Endodermal cell (in vitro differentiated cells): ENCODE measurements at regions not wholly inside any gene's neighbourhood (a gene's known extent, or its start where the extent isn't known, plus 50 kb on each side); places are given as distances from the start of the nearest gene placed in this dataset.

Source experiments
- DNase-seq: peaks from one replicate; pipeline ENCODE4 v3.0.0-alpha.2; 2017
- H3K27ac ChIP-seq: 2 replicates; pipeline ENCODE4 v1.5.1; 2013; ENCODE audit warnings: mild to moderate bottlenecking, low read depth, low read length, moderate library complexity
- H3K27me3 ChIP-seq: 2 replicates; pipeline ENCODE4 v1.6.1; 2013; ENCODE audit warnings: mild to moderate bottlenecking, low read length, moderate library complexity; ENCODE audit not compliant: insufficient read depth, control insufficient read depth, poor library complexity, severe bottlenecking
- H3K36me3 ChIP-seq: 2 replicates; pipeline ENCODE4 v1.7.0; 2013; ENCODE audit warnings: mild to moderate bottlenecking, low read length, moderate library complexity; ENCODE audit not compliant: control insufficient read depth, insufficient read depth
- H3K4me1 ChIP-seq: one replicate; pipeline ENCODE4 v1.7.0; 2013; ENCODE audit warnings: low read length; ENCODE audit not compliant: control insufficient read depth, insufficient read depth
- H3K4me3 ChIP-seq: 2 replicates; pipeline ENCODE4 v1.5.1; 2013; ENCODE audit warnings: mild to moderate bottlenecking, low read length, moderate library complexity
- H3K9ac ChIP-seq: 2 replicates; pipeline ENCODE4 v1.6.1; 2013; ENCODE audit warnings: mild to moderate bottlenecking, low read length, moderate library complexity; ENCODE audit not compliant: poor library complexity, severe bottlenecking; ENCODE audit errors: extremely low read depth
- H3K9me3 ChIP-seq: 2 replicates; pipeline ENCODE4 v1.6.1; 2013; ENCODE audit warnings: mild to moderate bottlenecking, low read length, moderate library complexity; ENCODE audit not compliant: control insufficient read depth
- H3K27ac Mint-ChIP-seq: 2 replicates; pipeline ENCODE4 v1.8.0; 2020; ENCODE audit warnings: mixed read lengths
- H3K27me3 Mint-ChIP-seq: 2 replicates; pipeline ENCODE4 v1.8.0; 2021; ENCODE audit warnings: mild to moderate bottlenecking, mixed read lengths; ENCODE audit not compliant: insufficient read depth
- H3K36me3 Mint-ChIP-seq: 2 replicates; pipeline ENCODE4 v1.8.0; 2020; ENCODE audit warnings: low read depth, mixed read lengths
- H3K4me1 Mint-ChIP-seq: 2 replicates; pipeline ENCODE4 v1.8.0; 2020; ENCODE audit warnings: mixed read lengths
- H3K4me3 Mint-ChIP-seq: 2 replicates; pipeline ENCODE4 v1.8.0; 2020; ENCODE audit warnings: mild to moderate bottlenecking, moderate library complexity, mixed read lengths
- H3K9me3 Mint-ChIP-seq: 2 replicates; pipeline ENCODE4 v1.8.0; 2020; ENCODE audit warnings: mild to moderate bottlenecking, mixed read lengths
- CTCF ChIP-seq: fragments of 200-600 bp; sonication (generic); conservative IDR thresholded peaks from 2 replicates; pipeline ENCODE4 v1.5.0; 2021; ENCODE audit warnings: antibody characterized with exemption, mild to moderate bottlenecking
- WGBS, 2 experiments: methylation state at CpG; one replicate each; pipeline versions ENCODE4 v1.1.5 to v1.1.7; 2013; ENCODE audit warnings: missing lambda C conversion rate in 2 of 2, mixed read lengths in 1 of 2; ENCODE audit not compliant: insufficient coverage in 1 of 2, insufficient read length in 1 of 2; 5-methylcytosine and 5-hydroxymethylcytosine counted together

DNA sequence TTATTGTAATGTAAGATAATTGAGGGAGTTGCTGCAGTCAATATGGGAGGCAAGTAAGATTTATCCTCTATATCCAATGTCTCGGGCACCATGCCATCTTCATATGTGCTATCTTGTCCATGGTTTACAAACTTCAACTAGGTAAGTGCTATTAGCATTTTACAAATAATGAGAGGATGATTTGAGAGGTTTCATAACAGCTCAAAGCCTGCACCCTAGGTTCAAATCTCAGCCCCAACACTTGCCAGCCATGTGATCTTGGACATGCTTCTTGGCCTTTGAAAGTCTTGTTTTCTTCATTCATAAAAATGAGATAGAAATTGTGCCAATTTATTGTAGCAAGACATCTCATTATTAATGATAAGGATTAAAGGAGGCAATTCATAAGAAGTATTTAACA, 108.8 kb downstream of the RND3 start:
- no peak overlapping the region for H3K4me3 Mint-ChIP-seq
- peaks cover 4% of the 10 kb centered on the region for H3K27me3 Mint-ChIP-seq
- no peak for TF ChIP-seq CTCF
- Histone ChIP-seq H3K9ac (no peak overlapping the region), H3K4me3 (no peak overlapping the region), H3K4me1 (no peaks in the 10 kb centered on the region), H3K36me3 (no peaks in the 10 kb centered on the region), H3K27me3 (no peaks in the 10 kb centered on the region), H3K9me3 (peaks cover 2% of the 10 kb centered on the region), H3K27ac (no peak overlapping the region)
- no peaks in the 10 kb centered on the region for H3K36me3 Mint-ChIP-seq
- DNase-seq, result no peak
- no peak overlapping the region for H3K27ac Mint-ChIP-seq
- H3K4me1 Mint-ChIP-seq, result no peaks in the 10 kb centered on the region
- 88 to 100% methylated on average over 1 of the region's 1 CpG for WGBS, 2 experiments
- peaks cover 8% of the 10 kb centered on the region for H3K9me3 Mint-ChIP-seq

DNA sequence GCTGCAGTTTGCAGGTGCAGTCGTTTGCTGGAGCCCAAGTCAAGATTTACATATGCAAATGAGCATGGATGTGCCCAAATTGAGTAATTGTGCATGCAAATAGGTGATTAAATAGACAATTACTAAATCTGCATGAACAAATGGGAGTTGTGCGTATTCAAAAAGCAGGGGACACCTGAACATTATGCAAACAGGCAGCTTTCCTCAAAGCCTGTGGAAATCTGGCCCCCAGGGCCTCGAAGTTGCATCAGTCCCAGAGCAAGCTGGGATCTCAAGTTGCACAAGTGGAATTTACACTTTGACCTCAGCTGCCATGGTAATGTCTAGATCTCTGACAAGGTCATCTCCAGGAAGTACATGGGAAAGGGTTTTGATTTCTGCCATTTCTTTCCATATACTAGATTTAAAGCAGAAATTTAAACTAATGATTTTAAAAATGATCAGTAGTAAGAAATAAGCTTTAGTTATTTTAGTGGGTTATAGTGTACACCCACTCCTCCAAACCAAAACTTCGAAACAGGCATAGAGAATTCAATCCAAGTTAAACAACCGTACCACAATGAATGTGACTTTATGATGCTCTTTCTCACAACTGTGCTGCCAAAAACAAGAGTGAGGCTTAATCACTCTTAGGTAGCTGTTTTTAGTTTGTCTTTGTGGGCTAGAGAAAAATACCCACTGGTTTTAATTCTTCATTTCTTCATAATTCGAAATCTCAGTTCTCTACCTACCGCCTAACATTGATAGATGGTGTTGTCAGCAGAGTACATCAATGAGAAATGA, 110.7 kb downstream of the RND3 start:
- no peaks in the 10 kb centered on the region for H3K36me3 ChIP-seq
- Mint-ChIP-seq H3K36me3 (no peaks in the 10 kb centered on the region), H3K4me1 (peaks cover 3% of the 10 kb centered on the region), H3K9me3 (peaks cover 5% of the 10 kb centered on the region), H3K27me3 (peaks cover 14% of the 10 kb centered on the region), H3K27ac (no peak overlapping the region), H3K4me3 (no peak overlapping the region)
- peaks cover 10% of the 10 kb centered on the region for H3K9me3 ChIP-seq
- no peak for DNase-seq
- no peak overlapping the region for H3K4me3 ChIP-seq
- peak overlapping the region; percentile 94 for H3K27ac ChIP-seq
- WGBS, 2 experiments, result 69 to 85% methylated on average over 4 to 6 of the region's 7 CpGs
- H3K9ac ChIP-seq, result no peak overlapping the region
- H3K27me3 ChIP-seq, result peaks cover 8% of the 10 kb centered on the region
- no peak for TF ChIP-seq CTCF
- H3K4me1 ChIP-seq, result peaks cover 4% of the 10 kb centered on the region

GRCh38 chr2:150375333-150375732, 112.1 kb downstream of the RND3 start:
- Histone ChIP-seq H3K27ac (no peak overlapping the region), H3K9me3 (peaks cover 10% of the 10 kb centered on the region), H3K4me1 (peaks cover 8% of the 10 kb centered on the region), H3K9ac (no peak overlapping the region), H3K36me3 (no peaks in the 10 kb centered on the region), H3K27me3 (peaks cover 8% of the 10 kb centered on the region), H3K4me3 (no peak overlapping the region)
- TF ChIP-seq CTCF, result no peak
- no peak for DNase-seq
- Mint-ChIP-seq H3K4me3 (no peak overlapping the region), H3K9me3 (peaks cover 5% of the 10 kb centered on the region), H3K27me3 (peaks cover 17% of the 10 kb centered on the region), H3K36me3 (no peaks in the 10 kb centered on the region), H3K27ac (no peak overlapping the region), H3K4me1 (peaks cover 12% of the 10 kb centered on the region)
- 79% methylated on average over 2 of the region's 2 CpGs for WGBS, 2 experiments
